Neural cell (in vitro differentiated cells): ENCODE measurements at regions not wholly inside any gene's neighbourhood (a gene's known extent, or its start where the extent isn't known, plus 50 kb on each side); places are given as distances from the start of the nearest gene placed in this dataset.

Experiments used
- POLR2AphosphoS5 ChIP-seq: IDR thresholded peaks from 2 replicates; pipeline ENCODE4 v1.6.1; 2012
- RAD21 ChIP-seq: fragments of 450-650 bp; conservative IDR thresholded peaks from 2 replicates; pipeline ENCODE4 v1.6.1; 2014; ENCODE audit warnings: antibody characterized with exemption, mild to moderate bottlenecking, moderate library complexity
- TF ChIP-seq, protein P1 (sequence below): fragments of 450-650 bp; IDR thresholded peaks from 2 replicates; pipeline ENCODE4 v1.5.1; 2014; ENCODE audit warnings: antibody characterized with exemption, mild to moderate bottlenecking, moderate library complexity; ENCODE audit not compliant: poor library complexity, severe bottlenecking
- TF ChIP-seq, protein P2 (sequence below): IDR thresholded peaks from 2 replicates; pipeline ENCODE4 v1.6.1; 2012; ENCODE audit warnings: borderline replicate concordance

DNA sequence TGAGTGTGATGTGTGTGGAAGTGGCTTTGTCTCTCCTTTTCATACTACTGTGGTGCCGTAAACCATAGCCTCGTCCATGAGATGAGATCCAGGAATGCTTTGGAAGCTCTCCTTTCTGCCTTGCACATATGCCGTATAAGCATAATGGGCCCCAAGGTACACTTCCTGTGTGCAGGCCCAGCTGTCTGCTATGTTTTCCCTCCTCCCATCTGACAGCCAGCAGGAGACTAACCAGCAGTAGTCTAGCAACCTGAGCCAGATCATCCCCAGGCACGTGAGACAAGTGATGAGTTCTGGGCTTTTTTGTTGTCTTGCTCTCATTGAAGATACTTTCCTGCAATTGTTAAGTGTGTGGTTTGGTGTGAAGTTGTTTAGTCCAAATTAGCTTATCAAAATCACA is 555.5 kb upstream of the LRRTM4 start:
- TF ChIP-seq, protein P1, sequence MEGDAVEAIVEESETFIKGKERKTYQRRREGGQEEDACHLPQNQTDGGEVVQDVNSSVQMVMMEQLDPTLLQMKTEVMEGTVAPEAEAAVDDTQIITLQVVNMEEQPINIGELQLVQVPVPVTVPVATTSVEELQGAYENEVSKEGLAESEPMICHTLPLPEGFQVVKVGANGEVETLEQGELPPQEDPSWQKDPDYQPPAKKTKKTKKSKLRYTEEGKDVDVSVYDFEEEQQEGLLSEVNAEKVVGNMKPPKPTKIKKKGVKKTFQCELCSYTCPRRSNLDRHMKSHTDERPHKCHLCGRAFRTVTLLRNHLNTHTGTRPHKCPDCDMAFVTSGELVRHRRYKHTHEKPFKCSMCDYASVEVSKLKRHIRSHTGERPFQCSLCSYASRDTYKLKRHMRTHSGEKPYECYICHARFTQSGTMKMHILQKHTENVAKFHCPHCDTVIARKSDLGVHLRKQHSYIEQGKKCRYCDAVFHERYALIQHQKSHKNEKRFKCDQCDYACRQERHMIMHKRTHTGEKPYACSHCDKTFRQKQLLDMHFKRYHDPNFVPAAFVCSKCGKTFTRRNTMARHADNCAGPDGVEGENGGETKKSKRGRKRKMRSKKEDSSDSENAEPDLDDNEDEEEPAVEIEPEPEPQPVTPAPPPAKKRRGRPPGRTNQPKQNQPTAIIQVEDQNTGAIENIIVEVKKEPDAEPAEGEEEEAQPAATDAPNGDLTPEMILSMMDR = no peak
- TF ChIP-seq, protein P2, sequence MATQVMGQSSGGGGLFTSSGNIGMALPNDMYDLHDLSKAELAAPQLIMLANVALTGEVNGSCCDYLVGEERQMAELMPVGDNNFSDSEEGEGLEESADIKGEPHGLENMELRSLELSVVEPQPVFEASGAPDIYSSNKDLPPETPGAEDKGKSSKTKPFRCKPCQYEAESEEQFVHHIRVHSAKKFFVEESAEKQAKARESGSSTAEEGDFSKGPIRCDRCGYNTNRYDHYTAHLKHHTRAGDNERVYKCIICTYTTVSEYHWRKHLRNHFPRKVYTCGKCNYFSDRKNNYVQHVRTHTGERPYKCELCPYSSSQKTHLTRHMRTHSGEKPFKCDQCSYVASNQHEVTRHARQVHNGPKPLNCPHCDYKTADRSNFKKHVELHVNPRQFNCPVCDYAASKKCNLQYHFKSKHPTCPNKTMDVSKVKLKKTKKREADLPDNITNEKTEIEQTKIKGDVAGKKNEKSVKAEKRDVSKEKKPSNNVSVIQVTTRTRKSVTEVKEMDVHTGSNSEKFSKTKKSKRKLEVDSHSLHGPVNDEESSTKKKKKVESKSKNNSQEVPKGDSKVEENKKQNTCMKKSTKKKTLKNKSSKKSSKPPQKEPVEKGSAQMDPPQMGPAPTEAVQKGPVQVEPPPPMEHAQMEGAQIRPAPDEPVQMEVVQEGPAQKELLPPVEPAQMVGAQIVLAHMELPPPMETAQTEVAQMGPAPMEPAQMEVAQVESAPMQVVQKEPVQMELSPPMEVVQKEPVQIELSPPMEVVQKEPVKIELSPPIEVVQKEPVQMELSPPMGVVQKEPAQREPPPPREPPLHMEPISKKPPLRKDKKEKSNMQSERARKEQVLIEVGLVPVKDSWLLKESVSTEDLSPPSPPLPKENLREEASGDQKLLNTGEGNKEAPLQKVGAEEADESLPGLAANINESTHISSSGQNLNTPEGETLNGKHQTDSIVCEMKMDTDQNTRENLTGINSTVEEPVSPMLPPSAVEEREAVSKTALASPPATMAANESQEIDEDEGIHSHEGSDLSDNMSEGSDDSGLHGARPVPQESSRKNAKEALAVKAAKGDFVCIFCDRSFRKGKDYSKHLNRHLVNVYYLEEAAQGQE = no peak
- TF ChIP-seq RAD21 (no peak), POLR2AphosphoS5 (no peak)
